GM18873 (cell line): ENCODE measurements at regions not wholly inside any gene's neighbourhood (a gene's known extent, or its start where the extent isn't known, plus 50 kb on each side); places are given as distances from the start of the nearest gene placed in this dataset.
"Not testable (repeated sequence)": the region's sequence is repeated elsewhere in the genome, so short reads cannot be mapped to it uniquely, and the experiment has no call there.

Experiments used
- ATAC-seq: cut with Tn5 transposase; IDR thresholded peaks from one replicate; pipeline ENCODE4 v1.9.1; 2021; ENCODE audit warnings: mild to moderate bottlenecking, moderate library complexity, moderate number of reproducible peaks; ENCODE audit not compliant: unreplicated experiment, low FRiP score

DNA sequence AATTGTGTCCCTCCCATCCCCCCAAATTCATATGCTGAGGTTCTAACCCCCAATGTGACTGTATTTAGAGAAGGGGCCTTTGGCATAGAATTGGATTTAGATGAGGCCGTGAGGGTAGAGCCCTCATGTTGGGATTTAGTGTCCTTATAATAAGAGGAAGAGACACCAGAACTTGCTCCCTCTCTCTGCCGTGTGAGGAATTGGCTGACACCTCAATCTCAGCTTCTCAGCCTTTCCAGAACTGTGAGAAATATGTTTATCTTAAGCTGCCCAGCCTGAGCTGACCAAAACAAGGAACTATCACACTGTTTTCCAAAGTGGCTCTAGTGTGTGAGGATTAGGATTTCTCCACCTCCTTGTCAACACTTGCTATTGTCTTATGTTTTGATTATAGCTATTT is 400.0 kb upstream of the FZD8 start:
- no peak for ATAC-seq

DNA sequence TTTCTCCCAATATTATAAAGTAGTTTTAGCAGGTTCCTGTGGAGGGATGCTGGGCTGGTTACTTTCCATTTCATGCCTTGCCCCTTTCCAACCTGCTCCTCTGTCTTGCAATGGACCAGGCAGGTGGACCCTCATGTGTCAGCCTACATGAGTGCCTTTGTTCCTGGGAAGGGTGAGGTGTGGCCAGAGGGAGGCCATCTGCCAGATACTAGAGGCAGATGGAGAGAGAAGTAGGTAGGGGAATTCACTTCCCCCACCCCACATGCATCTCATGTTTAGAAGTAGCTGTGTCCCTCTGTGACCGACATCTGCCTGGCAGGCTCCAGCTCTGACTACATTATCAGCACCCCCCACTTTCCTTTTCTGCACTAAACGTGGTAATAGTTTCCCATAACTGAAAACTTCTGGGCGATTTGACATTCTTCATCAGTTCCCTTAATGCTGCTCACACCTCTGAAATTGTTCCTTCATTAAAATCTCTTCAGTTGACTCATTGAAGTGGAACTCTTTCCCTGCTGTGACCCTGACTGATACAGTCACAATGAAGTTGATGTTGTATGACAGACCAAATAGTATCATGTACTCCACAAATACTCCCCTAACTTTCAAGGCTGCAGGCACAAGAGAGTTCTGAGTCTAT is 396.3 kb upstream of the FZD8 start:
- no peak for ATAC-seq

DNA sequence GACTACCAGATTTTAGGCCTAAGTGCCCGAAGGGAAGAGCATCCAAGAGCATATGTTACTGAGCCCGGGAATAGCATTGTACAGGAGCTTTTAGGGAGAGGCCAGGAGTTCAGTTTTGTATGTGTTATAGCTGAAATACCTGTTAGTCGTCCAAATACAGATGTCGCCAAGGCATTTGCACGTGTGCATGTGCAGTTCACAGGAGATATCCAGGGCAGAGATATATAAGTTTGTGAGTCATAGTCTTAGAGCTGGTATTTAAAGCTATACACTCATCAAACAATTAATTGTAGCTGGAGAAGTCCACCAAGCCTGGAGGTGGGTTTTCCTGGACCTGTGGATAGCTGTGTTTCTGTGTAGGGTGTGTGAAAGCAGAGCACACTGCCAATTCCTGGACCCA is 394.0 kb upstream of the FZD8 start:
- ATAC-seq: no peak

DNA sequence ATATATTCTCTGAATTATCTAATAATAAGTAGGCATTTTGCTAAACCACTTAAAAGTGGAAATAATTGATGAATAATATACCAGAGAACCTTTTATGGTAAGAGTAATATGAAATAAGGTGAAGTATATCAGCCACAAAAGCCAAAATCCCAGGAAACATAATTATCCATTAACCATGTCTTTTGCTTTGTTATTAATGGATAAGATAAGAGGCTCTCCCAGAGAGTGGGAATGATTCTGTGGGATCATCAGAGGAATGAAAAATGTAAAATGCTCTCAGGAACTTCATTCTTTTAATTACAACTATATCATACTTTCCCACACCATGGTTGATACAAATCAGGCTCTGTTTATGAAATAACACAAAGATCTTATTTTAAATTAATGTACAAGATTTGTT is 391.7 kb upstream of the FZD8 start:
- no peak for ATAC-seq

DNA sequence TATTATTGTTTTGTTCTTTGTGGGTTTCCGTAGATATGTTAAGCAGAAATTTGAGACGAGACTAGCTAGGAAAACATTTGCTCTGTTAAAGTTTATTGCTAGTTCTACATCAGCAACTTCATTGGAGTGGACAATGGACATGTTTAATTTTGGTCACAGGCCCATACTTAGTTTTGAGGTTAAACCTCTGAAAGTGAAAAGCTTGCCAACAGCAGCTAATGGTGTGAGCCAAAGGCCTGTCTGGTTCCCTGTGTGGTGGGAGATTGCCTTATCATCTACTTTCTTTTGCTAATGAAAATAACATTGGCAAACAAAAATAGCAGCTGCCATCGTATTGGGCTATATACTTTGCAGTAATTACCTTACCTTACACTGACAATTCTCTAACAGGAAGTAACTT is 388.4 kb upstream of the FZD8 start:
- no peak for ATAC-seq

DNA sequence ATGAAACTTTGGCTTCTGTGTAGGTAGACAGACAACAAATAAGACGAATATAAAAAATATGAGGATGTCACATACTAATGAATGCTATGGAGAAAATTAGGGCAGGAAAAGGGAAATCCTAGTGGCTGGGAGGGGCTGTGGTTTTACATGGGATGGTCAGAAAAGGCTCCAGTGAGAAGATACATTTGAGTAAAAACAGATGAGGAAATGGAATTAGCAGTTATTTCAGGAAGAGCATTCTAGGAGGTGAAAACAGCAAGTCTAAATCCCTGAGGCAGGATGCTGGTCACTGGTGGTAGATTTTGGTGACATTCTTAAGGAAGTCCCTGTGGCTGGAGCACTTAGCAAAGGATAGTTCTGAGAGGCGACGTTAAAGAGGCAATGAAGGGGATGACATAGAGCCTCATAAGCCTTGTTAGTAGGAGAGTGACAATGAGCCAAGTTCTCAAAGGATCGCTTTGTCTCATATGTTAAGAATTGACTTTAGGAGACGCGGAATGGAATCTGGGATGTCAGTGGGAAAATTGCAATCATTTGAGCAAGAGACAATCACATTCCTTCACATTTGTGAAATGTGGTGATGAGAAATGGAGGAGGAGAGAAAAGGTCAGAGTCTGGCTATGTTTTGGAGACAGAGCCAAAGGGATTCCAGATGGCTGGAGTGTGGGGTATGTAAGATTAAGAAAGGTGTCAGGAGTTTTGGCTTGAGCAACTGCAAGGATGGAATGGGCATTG is 384.7 kb upstream of the FZD8 start:
- no peak for ATAC-seq

DNA sequence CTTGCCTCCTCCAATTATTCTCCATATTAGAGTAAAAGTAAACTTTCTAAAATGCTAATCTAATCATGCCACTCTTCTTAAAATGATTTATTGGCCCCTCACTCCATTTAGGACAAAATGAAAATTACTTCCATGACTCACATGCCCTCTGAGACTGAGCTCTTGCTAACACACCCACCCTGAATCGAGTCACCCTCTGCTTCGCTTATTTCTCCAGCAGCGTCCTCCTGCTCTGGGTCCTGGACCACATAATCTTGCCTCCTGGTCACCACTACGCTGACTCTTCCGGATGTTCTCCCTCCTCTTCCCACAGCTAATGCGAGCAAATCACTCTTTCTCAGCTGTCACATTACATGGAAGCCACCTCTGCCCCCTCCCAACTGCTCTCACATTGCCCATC is 384.0 kb upstream of the FZD8 start:
- ATAC-seq: no peak

DNA sequence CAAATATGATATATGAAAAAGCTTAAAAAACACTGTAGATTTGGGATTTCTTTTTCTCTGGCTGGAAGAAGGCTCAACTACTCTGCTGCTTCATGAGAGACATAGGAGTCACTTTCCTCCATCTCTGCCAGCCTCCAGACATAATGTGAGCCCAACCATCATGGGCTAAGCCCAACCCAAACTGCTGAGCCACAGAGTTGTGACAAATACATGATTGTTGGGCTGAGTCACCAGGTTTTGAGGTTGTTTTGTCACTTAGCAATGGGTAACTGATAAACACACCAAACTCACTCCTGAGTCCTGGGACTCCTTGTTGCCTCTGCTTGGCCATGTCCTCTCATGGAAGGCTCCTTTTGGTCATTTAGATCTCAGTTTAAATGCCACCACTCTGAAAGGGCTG is 381.8 kb upstream of the FZD8 start:
- no peak for ATAC-seq

DNA sequence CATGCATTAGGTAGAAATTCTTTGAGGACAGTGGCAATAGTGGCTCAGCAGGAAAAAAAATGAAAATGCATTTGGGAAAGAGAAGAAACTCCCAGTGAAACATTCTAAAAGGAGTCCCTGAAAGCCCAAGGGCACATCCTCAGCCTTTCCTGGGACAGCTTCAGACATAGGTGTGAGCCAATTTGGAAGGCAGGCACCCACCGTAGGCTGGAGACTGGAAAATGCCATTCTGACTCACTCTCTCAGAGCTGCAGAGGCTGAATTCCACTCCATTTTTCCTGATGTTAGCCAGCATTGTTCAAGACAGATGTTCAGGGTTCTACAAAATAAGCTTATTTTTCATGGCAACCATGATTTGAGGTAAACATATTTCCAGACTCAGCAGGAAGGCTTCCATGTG is 379.0 kb upstream of the FZD8 start:
- ATAC-seq: no peak

DNA sequence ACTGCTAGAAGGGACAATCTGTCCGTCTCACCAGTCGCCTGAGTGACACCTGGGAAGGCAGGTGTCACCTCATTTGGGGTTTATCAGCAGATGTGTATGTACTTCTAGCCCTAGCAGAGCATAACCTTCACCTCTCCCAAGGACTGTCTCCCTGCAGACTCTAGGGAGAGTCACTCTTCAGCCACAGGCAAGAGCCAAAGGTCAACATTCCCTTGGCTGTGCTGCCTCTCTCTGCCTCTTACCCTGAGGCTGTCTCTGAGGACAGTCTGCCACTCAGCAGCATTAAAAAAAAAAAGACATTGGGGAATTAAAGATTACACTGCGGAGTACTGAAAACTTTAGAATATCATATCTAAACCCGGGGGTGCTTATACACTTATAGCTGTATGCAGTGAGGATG is 377.7 kb upstream of the FZD8 start:
- ATAC-seq: no peak

DNA sequence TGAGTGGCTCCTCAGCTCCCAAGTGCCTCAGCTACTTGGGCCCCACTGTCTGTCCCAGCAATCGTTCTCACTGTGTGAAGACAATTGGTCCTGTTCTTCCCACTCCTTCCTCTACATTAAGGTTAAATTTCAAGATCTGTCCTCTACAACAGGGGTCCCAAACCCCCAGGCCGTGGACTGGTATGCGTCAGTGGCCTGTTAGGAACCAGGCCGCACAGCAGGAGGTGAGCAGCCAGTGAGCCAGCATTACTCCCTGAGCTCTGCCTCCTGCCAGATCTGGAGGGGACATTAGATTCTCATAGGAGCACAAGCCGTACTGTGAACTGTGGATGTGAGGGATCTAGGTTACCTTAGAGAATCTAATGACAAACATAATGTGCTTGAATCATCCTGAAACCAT is 376.9 kb upstream of the FZD8 start:
- no peak for ATAC-seq

DNA sequence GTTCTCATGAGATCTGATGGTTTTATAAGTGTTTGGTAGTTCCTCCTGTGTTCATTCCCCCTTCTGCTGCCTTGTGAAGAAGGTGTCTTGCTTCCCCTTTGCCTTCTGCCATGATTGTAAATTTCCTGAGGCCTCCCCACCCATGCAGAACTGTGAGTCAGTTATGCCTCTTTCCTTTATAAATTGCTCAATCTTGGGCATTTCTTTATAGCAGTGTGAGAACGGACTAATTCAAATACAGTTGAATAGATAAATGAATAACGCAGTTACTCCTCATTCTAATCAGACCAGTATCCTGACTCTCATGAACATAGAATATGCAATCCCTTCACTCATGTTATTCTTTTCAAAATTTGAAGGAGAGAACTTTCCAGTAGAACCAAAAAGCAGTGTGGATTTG is 375.0 kb upstream of the FZD8 start:
- ATAC-seq: no peak

DNA sequence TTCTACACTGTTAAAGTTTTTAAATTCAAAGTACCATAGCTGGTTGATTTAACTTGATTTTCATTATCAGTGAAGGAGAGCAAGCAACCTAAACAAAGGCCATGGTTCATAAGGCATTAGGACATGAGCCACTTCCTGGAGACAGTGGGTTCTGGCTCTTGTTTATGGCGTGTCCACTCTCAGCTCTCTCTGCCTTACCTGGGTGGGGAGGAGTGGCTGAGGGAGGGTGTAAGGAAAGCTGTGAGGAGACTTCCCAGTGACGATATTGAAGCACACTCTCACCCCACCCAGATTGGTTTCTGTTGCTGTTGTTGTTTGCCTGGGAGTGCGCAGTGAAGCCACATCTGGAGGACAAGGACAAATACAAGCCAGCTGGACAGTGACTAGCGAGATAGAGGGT is 365.3 kb upstream of the FZD8 start:
- no peak for ATAC-seq

DNA sequence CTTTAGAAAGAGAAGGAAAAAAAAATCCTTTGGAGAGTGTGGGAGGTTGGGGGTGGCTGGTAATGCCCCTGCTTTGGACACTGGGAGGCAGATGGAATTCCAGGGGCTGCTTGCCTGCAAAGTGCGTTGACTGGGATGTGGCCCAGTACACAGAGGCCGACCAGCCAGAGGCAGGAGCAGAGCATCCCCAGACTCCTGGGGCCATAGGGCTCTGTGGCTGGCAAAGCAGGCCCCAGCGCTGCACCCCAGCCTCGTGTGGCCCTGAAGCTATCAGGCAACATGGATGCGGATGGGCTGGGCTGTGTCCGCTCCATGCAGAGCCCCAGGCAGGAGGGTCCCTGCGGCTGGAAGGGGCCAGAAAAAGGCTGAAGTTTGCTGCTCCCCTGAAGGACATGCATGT is 361.6 kb upstream of the FZD8 start:
- ATAC-seq: no peak

DNA sequence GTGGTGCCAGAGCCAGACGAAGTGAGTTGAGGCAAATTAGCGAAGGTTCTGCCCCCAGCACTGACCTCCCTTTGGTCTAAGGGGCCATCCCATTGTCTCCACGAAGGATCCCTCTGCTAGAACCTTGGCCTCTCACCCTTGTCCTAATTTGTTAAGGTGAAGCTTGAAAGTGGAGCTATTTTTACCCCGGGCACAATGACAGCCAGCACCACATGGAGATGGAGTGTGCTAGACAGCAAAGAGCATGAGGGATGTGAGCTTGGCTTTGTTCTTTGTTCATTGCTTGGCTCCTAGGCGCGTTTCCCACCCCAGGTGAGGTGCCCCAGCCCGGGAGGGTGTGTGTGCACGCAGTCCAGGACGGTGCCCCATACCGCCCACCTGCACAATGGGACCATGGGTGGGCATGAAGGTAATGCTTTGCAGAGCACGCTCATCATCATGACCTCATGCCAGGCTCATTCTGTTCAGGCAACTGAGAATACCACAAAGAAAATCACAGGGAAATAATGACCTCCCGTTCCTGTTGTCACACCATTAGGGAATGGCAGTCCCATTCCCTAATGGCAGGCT is 361.0 kb upstream of the FZD8 start:
- ATAC-seq: no peak

DNA sequence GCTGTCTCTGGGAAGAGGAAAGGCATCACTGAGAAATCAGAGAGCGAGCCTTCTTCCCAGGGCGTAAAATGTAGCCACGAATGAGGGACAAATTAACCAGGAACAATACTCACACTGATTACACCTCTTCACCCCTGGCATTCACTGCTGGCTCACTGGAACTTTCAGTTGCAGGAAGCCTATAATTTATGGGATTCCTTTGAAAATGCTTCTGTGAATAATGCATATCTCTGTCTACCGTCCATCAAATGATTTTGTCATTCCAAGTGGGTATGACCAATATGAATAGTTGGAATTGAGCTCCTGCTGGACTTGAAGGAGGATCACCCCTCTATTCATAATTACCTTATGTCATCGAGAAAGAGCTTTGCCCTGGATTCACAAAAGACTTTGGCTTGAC is 360.3 kb upstream of the FZD8 start:
- no peak for ATAC-seq

DNA sequence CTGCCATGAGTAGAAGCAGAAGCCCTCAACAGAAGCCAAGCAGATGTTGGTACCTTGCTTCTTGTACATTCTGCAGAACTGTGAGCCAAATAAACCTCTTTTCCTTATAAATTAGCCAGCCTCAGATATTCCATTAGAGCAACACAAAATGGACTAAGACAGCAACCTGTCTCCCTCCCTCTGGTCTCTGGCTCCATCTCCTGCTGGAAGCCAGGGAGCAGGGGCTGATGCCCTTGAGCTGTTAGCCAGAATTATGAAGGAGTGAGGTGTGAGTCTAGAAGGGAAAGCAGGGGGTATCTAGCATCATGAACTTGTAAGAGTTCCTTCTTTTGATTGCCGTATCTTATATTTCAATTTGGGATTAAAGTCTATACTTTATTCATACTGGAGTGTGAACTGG is 358.7 kb upstream of the FZD8 start:
- ATAC-seq: not testable (repeated sequence)

DNA sequence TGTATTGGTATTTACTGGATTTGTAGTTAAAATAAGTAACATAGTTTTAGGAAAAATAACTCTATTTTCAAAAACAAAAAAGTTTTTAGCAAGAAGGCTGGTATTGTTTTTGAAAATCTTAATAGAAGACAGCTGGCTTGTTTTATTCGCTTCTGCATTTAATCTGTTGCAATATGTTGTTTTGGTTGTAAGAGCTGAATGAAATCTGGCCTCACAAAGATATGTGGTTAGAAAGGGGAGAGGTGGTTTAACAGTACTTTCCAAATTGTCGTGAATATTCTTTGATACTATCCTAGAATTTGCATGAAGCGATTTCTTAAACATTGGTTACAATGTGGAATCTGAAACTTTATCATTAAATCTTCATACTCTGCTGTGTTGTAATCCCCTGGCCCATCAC is 355.9 kb upstream of the FZD8 start:
- no peak for ATAC-seq

DNA sequence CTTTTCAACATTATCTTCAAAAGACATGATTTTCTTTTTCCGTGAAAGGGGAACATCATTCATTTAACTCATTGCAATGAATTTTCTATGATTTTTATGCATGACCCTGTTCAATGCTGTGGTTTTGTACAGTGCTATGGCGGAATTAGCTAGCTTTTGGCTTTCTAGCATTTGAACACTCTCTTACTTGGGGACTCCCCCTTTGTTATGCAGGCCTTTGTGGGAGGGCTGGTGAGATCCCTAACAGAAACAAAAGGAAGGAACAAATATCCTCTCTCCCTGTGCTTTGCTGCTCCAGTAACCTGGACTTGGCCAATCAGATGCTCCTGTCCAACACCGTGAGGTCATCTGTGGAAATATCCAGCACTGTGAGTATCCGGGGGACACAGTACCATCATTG is 353.4 kb upstream of the FZD8 start:
- ATAC-seq: no peak

DNA sequence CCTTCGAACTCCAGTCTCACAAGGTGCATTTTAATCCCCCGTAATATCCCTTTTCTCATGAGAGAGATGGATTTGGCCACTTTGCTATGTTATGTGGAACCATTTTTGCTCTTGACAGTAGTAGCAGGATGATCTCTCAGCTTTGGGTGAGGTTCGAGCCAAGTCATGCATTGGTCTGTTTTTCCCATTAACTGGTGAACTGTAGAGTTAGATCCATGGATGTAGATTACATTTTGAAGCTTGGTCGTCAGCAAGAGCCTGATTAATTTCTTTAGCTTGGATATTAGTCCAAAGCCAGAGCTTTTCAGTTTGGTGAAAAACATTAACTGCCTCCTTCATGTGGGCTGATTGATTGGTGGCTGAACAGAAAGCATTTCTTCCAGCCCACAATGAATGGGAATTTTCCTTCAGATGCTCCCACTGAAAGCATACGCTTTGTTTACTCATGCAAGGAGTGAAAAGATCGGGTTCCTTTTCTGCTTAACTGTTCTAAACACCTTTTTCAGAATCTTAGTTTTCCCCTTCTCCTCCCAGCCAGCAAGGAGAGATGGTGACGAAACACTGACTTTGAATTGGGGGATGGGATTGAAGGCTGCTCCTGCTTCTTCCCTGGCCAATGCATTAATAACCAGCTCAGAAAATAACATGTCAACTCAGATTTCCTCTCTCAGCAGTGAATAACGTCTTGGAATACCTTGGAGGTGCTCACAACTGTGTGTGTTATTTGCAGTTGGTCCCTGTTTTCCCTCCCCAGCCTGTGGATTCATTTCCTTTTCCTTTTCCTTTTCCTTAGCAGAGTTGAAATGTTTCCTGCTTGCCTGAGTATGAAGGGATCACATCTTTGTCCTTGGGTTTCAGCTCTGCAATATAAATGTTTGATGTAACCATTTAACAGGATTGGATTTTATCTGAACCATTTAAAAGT is 351.8 kb upstream of the FZD8 start:
- no peak for ATAC-seq

DNA sequence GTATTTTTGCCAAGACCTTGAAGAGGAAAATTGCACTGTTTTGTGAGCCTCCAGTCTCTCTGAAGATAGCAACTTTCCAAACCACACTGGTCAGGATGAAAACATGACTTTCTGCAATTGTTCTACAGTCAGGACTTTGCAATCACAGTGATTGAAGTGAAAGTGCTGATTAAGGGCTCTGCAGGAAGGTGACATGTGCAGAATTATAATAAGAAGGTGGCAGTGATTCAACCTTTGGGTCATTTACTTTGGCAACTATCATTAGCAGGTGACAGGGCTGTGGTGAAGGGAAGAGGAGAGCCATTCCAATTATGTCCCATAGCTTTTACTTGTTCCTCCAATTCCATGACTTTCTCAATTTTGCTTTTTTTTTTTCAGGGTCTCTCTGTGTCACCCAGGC is 350.0 kb upstream of the FZD8 start:
- ATAC-seq: no peak
